DND-41 (cell line): ENCODE measurements at regions not wholly inside any gene's neighbourhood (a gene's known extent, or its start where the extent isn't known, plus 50 kb on each side); places are given as distances from the start of the nearest gene placed in this dataset.

Experiments used
- ATAC-seq: fragments of 200-7000 bp; cut with Tn5 transposase; 3 replicates; pipeline ENCODE4 v1.9.1; 2021; ENCODE audit warnings: low read depth; ENCODE audit not compliant: insufficient read depth
- DNase-seq: peaks from one replicate; pipeline ENCODE4 v3.0.0-alpha.2; 2020
- H2AFZ ChIP-seq: 2 replicates; pipeline ENCODE4 v1.6.0; 2012; ENCODE audit warnings: low read depth, low read length
- H3K27ac ChIP-seq: 2 replicates; pipeline ENCODE4 v1.5.1; 2012; ENCODE audit warnings: low read length, inconsistent platforms
- H3K27me3 ChIP-seq: fragments of 200-600 bp; sonication (generic); 2 replicates; pipeline ENCODE4 v1.6.0; 2012; ENCODE audit warnings: low read length, mild to moderate bottlenecking, inconsistent platforms; ENCODE audit not compliant: insufficient read depth, poor library complexity
- H3K36me3 ChIP-seq: 2 replicates; pipeline ENCODE4 v1.5.1; 2012; ENCODE audit warnings: low read length, inconsistent platforms; ENCODE audit not compliant: insufficient read depth
- H3K4me1 ChIP-seq: 2 replicates; pipeline ENCODE4 v1.5.1; 2012; ENCODE audit warnings: mild to moderate bottlenecking, low read length; ENCODE audit not compliant: insufficient read depth
- H3K4me2 ChIP-seq: 2 replicates; pipeline ENCODE4 v1.6.0; 2012; ENCODE audit warnings: mild to moderate bottlenecking, moderate library complexity, low read length, inconsistent platforms; ENCODE audit not compliant: insufficient read depth
- H3K4me3 ChIP-seq, 2 experiments: fragments of 200-600 bp in 1 of 2; shearing (Covaris generic) in 1 of 2; 2 replicates each; pipeline ENCODE4 v1.5.1; 2012 to 2016; ENCODE audit warnings: inconsistent platforms in 2 of 2, low read length in 2 of 2, mild to moderate bottlenecking in 2 of 2, low read depth in 1 of 2, moderate library complexity in 1 of 2
- H3K79me2 ChIP-seq: 2 replicates; pipeline ENCODE4 v1.6.0; 2012; ENCODE audit warnings: low read length, inconsistent platforms; ENCODE audit not compliant: insufficient read depth
- H3K9ac ChIP-seq: 2 replicates; pipeline ENCODE4 v1.6.0; 2012; ENCODE audit warnings: low read depth, mild to moderate bottlenecking, inconsistent platforms, low read length, moderate library complexity
- H3K9me3 ChIP-seq: 2 replicates; pipeline ENCODE4 v1.5.1; 2012; ENCODE audit warnings: low read length, moderate library complexity, mild to moderate bottlenecking, inconsistent platforms; ENCODE audit not compliant: insufficient read depth, severe bottlenecking
- H4K20me1 ChIP-seq: 2 replicates; pipeline ENCODE4 v1.6.0; 2012; ENCODE audit warnings: low read length; ENCODE audit not compliant: insufficient read depth
- CTCF ChIP-seq: IDR thresholded peaks from 2 replicates; pipeline ENCODE4 v1.5.1; 2012; ENCODE audit warnings: borderline replicate concordance, low read length, moderate library complexity, mild to moderate bottlenecking; ENCODE audit not compliant: poor library complexity, severe bottlenecking; ENCODE audit errors: extremely low read depth
- EZH2 ChIP-seq: IDR thresholded peaks from 3 replicates; pipeline ENCODE4 v1.6.1; 2012; ENCODE audit warnings: borderline replicate concordance, low read depth, mild to moderate bottlenecking, moderate library complexity, low read length, inconsistent platforms; ENCODE audit not compliant: severe bottlenecking

DNA sequence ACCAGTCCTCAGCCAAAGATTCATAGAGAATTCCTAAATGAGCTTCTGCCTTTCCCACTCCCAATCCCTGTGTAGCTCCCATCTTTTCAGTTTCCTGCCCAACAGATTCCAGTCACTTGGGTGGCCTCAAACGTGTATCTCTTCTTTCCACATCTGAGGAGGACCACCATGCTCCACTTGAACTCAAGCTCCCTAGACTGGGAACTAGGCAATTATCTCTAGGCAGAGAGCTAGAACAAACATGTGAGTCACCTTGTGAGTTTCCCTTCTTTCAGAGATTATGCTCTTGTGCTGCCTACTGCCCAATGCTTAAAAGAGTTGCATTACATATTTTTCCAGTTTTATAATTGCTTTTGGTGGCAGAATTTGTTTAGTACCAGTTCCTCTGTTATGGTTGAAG, 178.0 kb downstream of the MDFIC start:
- no peak for DNase-seq
- no peak for TF ChIP-seq CTCF
- no peak overlapping the region for H2AFZ ChIP-seq

DNA sequence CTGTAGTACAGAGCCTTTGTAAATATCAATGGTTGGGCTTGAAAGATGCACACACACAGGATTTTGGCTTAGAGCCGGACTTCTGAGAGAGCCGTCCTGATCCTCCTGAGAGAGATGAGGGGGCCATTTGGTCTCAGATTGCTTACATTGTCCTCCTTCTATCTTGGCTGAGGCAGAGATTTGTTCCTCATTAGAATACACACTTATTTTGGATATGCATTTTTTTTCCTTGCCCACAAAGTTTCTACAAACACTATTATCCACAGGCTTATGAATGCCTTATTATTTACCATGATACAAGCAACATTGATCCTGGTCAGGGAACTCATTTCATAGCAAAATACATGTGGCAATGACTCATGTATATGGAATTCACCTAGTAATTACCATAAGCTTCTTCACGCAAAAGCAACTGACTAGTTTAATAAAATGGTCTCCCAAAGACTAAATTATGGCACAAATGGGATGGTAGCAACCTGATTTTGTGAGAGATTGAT, 175.3 kb downstream of the MDFIC start:
- H2AFZ ChIP-seq: peak overlapping the region; percentile 90
- peak overlapping the region; percentile 52; the same call in 1 of the 2 replicates for H3K4me2 ChIP-seq
- no peaks in the 10 kb centered on the region for H4K20me1 ChIP-seq
- ATAC-seq (no peak), DNase-seq (no peak)
- peak overlapping the region; percentile 42 for H3K9ac ChIP-seq
- H3K27me3 ChIP-seq: no peaks in the 10 kb centered on the region
- H3K27ac ChIP-seq: peak overlapping the region; percentile 84
- peaks cover 39% of the 10 kb centered on the region for H3K4me1 ChIP-seq
- TF ChIP-seq EZH2 (no peak), CTCF (no peak)
- H3K9me3 ChIP-seq: no peaks in the 10 kb centered on the region
- H3K36me3 ChIP-seq: no peaks in the 10 kb centered on the region; the same call in 1 of the 2 replicates
- H3K79me2 ChIP-seq: no peaks in the 10 kb centered on the region
- no peak overlapping the region; a peak in 1 of 4 replicates for H3K4me3 ChIP-seq

More for the DNA sequence above, 178.0 kb downstream of the MDFIC start:
- no peaks in the 10 kb centered on the region for H4K20me1 ChIP-seq
- ATAC-seq: no peak
- no peaks in the 10 kb centered on the region for H3K9me3 ChIP-seq
- peaks cover 27% of the 10 kb centered on the region for H3K4me1 ChIP-seq
- H3K4me2 ChIP-seq: no peak overlapping the region
- H3K27ac ChIP-seq: no peak overlapping the region
- no peak overlapping the region for H3K9ac ChIP-seq
- H3K4me3 ChIP-seq: no peak overlapping the region
- no peaks in the 10 kb centered on the region; the same call in 1 of the 2 replicates for H3K36me3 ChIP-seq
- H3K27me3 ChIP-seq: no peaks in the 10 kb centered on the region
- H3K79me2 ChIP-seq: no peaks in the 10 kb centered on the region

DNA sequence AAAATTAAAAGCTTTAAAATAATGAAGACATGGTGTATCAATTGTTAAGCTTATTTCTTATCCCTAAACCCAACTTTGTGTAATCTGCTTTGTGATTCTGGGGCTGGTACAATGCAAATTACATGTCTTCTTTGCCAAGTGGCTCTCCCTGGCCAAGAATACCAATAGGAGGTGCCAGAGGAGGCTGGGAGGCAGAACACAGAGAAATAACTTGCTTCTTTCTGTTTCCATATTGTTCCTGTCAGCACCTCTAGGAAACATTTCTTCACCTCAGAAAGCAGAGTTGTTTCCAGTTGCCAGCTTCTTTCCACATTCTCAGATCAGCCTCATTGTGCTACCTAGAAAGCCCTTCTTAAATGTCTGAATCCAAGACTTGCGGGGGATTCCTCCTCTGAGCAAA, 174.4 kb downstream of the MDFIC start:
- H3K4me1 ChIP-seq: peaks cover 39% of the 10 kb centered on the region
- peak overlapping the region; percentile 52 for H3K4me2 ChIP-seq
- no peaks in the 10 kb centered on the region for H3K79me2 ChIP-seq
- H3K27ac ChIP-seq: peak overlapping the region; percentile 84
- no peaks in the 10 kb centered on the region; the same call in 1 of the 2 replicates for H3K36me3 ChIP-seq
- peak overlapping the region; percentile 42 for H3K9ac ChIP-seq
- TF ChIP-seq EZH2: no peak
- peak; percentile 52 for TF ChIP-seq CTCF
- ATAC-seq (peak; percentile 54), DNase-seq (peak; percentile 33)
- no peaks in the 10 kb centered on the region for H4K20me1 ChIP-seq
- H2AFZ ChIP-seq: peak overlapping the region; percentile 90
- peak overlapping the region in 1 of 2 experiments; percentile 37; a peak in 2 of 4 replicates for H3K4me3 ChIP-seq
- H3K9me3 ChIP-seq: no peaks in the 10 kb centered on the region
- H3K27me3 ChIP-seq: no peaks in the 10 kb centered on the region

- ATAC-seq (no peak), DNase-seq (no peak)
- peak overlapping the region; percentile 21; the same call in 1 of the 2 replicates for H2AFZ ChIP-seq
- H3K36me3 ChIP-seq: no peaks in the 10 kb centered on the region; the same call in 1 of the 2 replicates
- H3K4me3 ChIP-seq: no peak overlapping the region
- no peak overlapping the region for H3K9ac ChIP-seq
- H3K27ac ChIP-seq: peak overlapping the region; percentile 51
- H3K9me3 ChIP-seq: no peaks in the 10 kb centered on the region
- no peaks in the 10 kb centered on the region for H3K27me3 ChIP-seq
- H3K4me1 ChIP-seq: peaks cover 39% of the 10 kb centered on the region
- H3K79me2 ChIP-seq: no peaks in the 10 kb centered on the region
- H3K4me2 ChIP-seq: no peak overlapping the region
- H4K20me1 ChIP-seq: no peaks in the 10 kb centered on the region
- TF ChIP-seq CTCF (no peak), EZH2 (no peak)
Observed at GRCh38 chr7:115094163-115094562, 172.3 kb downstream of the MDFIC start.
